HepG2 (cell line): ENCODE measurements at regions not wholly inside any gene's neighbourhood (a gene's known extent, or its start where the extent isn't known, plus 50 kb on each side); places are given as distances from the start of the nearest gene placed in this dataset.

Source experiments
- ATAC-seq: fragments of 200-7000 bp; cut with Tn5 transposase; 3 replicates; pipeline ENCODE4 v1.9.1; 2020; ENCODE audit warnings: mild to moderate bottlenecking, moderate library complexity
- BruUV-seq: library from RNA; stranded (reverse); fragments of 400-500 nt; replicated peaks from 2 replicates; lab custom pipeline; 2021; lab: Mats Ljungman, UMichigan
- CTCF ChIA-PET: fragments of 300-600 bp; formaldehyde crosslinking; extraction: SDS; loops from one replicate; lab custom pipeline; 2021; ENCODE audit warnings: low total read pairs, inconsistent platforms, low intra/inter-chr PET ratio; lab: Yijun Ruan, JAX
- POLR2A ChIA-PET: fragments of 350-600 bp; sonication (Branson Sonifier 250); formaldehyde crosslinking; loops from one replicate; lab custom pipeline; 2020; ENCODE audit warnings: antibody characterized with exemption, inconsistent platforms; lab: Yijun Ruan, JAX
- DNase-seq: peaks from one replicate; pipeline ENCODE4 v3.0.0-alpha.2; 2015; ENCODE audit warnings: low spot score
- FAIRE-seq: peaks from 3 replicates; lab custom pipeline; 2011; peaks lifted over from hg19 to GRCh38; lab: Jason Lieb, UNC
- H2AFZ ChIP-seq: one replicate; pipeline ENCODE4 v1.6.1; 2011; ENCODE audit warnings: low read length, inconsistent platforms
- H3K27ac ChIP-seq: fragments of 300-600 bp; 3 replicates; pipeline ENCODE4 v1.8.0; 2011; ENCODE audit warnings: mixed run types, mild to moderate bottlenecking, mixed read lengths, low read length, inconsistent platforms; ENCODE audit not compliant: insufficient read depth; ENCODE audit errors: extremely low read length
- H3K27me3 ChIP-seq, 2 experiments: fragments of 200-600 bp in 1 of 2; 2 replicates in 1 of 2; 3 replicates in 1 of 2; pipeline versions ENCODE4 v1.6.0 to v1.8.0; 2011; ENCODE audit warnings: low read length in 2 of 2, mild to moderate bottlenecking in 2 of 2, moderate library complexity in 2 of 2, inconsistent platforms in 1 of 2; ENCODE audit not compliant: insufficient read depth in 2 of 2, control insufficient read depth in 1 of 2
- H3K36me3 ChIP-seq, 2 experiments: fragments of 200-600 bp in 1 of 2; replicated peaks in 1 of 2; 2 replicates in 1 of 2; 3 replicates in 1 of 2; pipeline versions ENCODE4 v1.5.1 to v1.8.0; 2011; ENCODE audit warnings: low read length in 2 of 2, inconsistent platforms in 1 of 2; ENCODE audit not compliant: insufficient read depth in 2 of 2, control insufficient read depth in 1 of 2
- H3K4me1 ChIP-seq: 2 replicates; pipeline ENCODE4 v1.5.1; 2012; ENCODE audit warnings: low read length, inconsistent platforms; ENCODE audit not compliant: insufficient read depth
- H3K4me2 ChIP-seq: 2 replicates; pipeline ENCODE4 v1.6.0; 2011; ENCODE audit warnings: low read depth, low read length, inconsistent platforms
- H3K4me3 ChIP-seq, 3 experiments: fragments of 200-600 bp in 1 of 3; sonication (generic), shearing (Covaris generic) in 1 of 3; replicated peaks in 1 of 3; 2 replicates each; pipeline ENCODE4 v1.5.1; 2011 to 2016; ENCODE audit warnings: low read length in 3 of 3, inconsistent platforms in 2 of 3, low read depth in 2 of 3, mild to moderate bottlenecking in 2 of 3, control low read depth in 1 of 3, mixed read lengths in 1 of 3; ENCODE audit not compliant: insufficient read depth in 1 of 3
- H3K79me2 ChIP-seq: one replicate; pipeline ENCODE4 v1.6.1; 2011; ENCODE audit warnings: low read length, inconsistent platforms; ENCODE audit not compliant: insufficient read depth
- H3K9ac ChIP-seq: 2 replicates; pipeline ENCODE4 v1.6.0; 2011; ENCODE audit warnings: mild to moderate bottlenecking, low read depth, low read length, inconsistent platforms; ENCODE audit not compliant: insufficient read depth
- H3K9me3 ChIP-seq: 2 replicates; pipeline ENCODE4 v1.5.1; 2012; ENCODE audit warnings: mild to moderate bottlenecking, low read length
- H4K20me1 ChIP-seq: 2 replicates; pipeline ENCODE4 v1.6.0; 2011; ENCODE audit warnings: inconsistent platforms, mild to moderate bottlenecking, low read length, moderate library complexity; ENCODE audit not compliant: insufficient read depth
- CBX5 ChIP-seq: sonication (generic); formaldehyde crosslinking; IDR thresholded peaks from 2 replicates; pipeline ENCODE4 v1.4.0; 2020; ENCODE audit warnings: missing genetic modification reagents, borderline replicate concordance
- CHD2 ChIP-seq: IDR thresholded peaks from 2 replicates; pipeline ENCODE4 v1.6.1; 2011; ENCODE audit warnings: low read depth, low read length, improper control_type of control experiment
- FOXK1 ChIP-seq: sonication (generic); formaldehyde crosslinking; IDR thresholded peaks from 2 replicates; pipeline ENCODE4 v1.4.0; 2020; ENCODE audit warnings: low read depth, missing genetic modification reagents, borderline replicate concordance
- GABPB1 ChIP-seq: IDR thresholded peaks from 2 replicates; pipeline ENCODE4 v1.6.1; 2016; ENCODE audit warnings: mild to moderate bottlenecking, missing genetic modification reagents, moderate library complexity, missing compliant biosample characterization
- KDM1A ChIP-seq: IDR thresholded peaks from 2 replicates; pipeline ENCODE4 v1.6.1; 2016; ENCODE audit warnings: missing compliant biosample characterization
- MAF1 ChIP-seq: sonication (generic); formaldehyde crosslinking; IDR thresholded peaks from 2 replicates; pipeline ENCODE4 v1.5.0; 2020; ENCODE audit warnings: missing genetic modification reagents, borderline replicate concordance
- MAFK ChIP-seq, 2 experiments: IDR thresholded peaks in 1 of 2; conservative IDR thresholded peaks in 1 of 2; 2 replicates each; pipeline ENCODE4 v1.6.1; 2011; ENCODE audit warnings: improper control_type of control experiment in 2 of 2, low read length in 2 of 2
- MIER3 ChIP-seq: IDR thresholded peaks from 2 replicates; pipeline ENCODE4 v1.6.1; 2016; ENCODE audit warnings: missing compliant biosample characterization, borderline replicate concordance
- RARG ChIP-seq: sonication (generic); formaldehyde crosslinking; IDR thresholded peaks from 2 replicates; pipeline ENCODE4 v1.4.0; 2020; ENCODE audit warnings: low read depth, mild to moderate bottlenecking, missing genetic modification reagents
- ZNF550 ChIP-seq: sonication (generic); formaldehyde crosslinking; IDR thresholded peaks from 2 replicates; pipeline ENCODE4 v1.4.0; 2020; ENCODE audit warnings: mild to moderate bottlenecking, missing genetic modification reagents, borderline replicate concordance
- ZNF614 ChIP-seq: IDR thresholded peaks from 2 replicates; pipeline ENCODE4 v1.6.1; 2018; ENCODE audit warnings: missing biosample characterization, missing genetic modification reagents, inconsistent platforms, borderline replicate concordance
- ZNF776 ChIP-seq: sonication (generic); formaldehyde crosslinking; IDR thresholded peaks from 2 replicates; pipeline ENCODE4 v1.4.0; 2020; ENCODE audit warnings: mild to moderate bottlenecking, missing genetic modification reagents
- ZSCAN30 ChIP-seq: sonication (generic); formaldehyde crosslinking; IDR thresholded peaks from 2 replicates; pipeline ENCODE4 v1.5.0; 2020; ENCODE audit warnings: mild to moderate bottlenecking, missing genetic modification reagents
- WGBS: methylation state at CpG from one replicate; pipeline ENCODE4 v1.1.6; 2017; ENCODE audit warnings: low lambda C conversion rate; 5-methylcytosine and 5-hydroxymethylcytosine counted together
- in situ Hi-C: cut with HindIII; loops from 2 replicates; pipeline ENCODE4 v1.10.0; 2017; ENCODE audit warnings: low pct_unique_long_range_greater_than_20kb; ENCODE audit not compliant: extremely low pct_ligation_motif_present
- intact Hi-C: fragments of 100-400 bp; cut with micrococcal nuclease; formaldehyde crosslinking; loops from one replicate; pipeline ENCODE4 v1.10.0; 2022; ENCODE audit not compliant: unreplicated experiment
- TF ChIP-seq, protein P1 (sequence below): sonication (generic); formaldehyde crosslinking; IDR thresholded peaks from 2 replicates; pipeline ENCODE4 v1.5.0; 2020; ENCODE audit warnings: mild to moderate bottlenecking, missing genetic modification reagents
- TF ChIP-seq, protein P2 (sequence below): sonication (generic); formaldehyde crosslinking; IDR thresholded peaks from 2 replicates; pipeline ENCODE4 v1.4.0; 2020; ENCODE audit warnings: missing genetic modification reagents
- TF ChIP-seq, protein P3 (sequence below): sonication (generic); formaldehyde crosslinking; IDR thresholded peaks from 2 replicates; pipeline ENCODE4 v1.8.1; 2022; ENCODE audit warnings: low read depth, mild to moderate bottlenecking, missing genetic modification reagents

DNA sequence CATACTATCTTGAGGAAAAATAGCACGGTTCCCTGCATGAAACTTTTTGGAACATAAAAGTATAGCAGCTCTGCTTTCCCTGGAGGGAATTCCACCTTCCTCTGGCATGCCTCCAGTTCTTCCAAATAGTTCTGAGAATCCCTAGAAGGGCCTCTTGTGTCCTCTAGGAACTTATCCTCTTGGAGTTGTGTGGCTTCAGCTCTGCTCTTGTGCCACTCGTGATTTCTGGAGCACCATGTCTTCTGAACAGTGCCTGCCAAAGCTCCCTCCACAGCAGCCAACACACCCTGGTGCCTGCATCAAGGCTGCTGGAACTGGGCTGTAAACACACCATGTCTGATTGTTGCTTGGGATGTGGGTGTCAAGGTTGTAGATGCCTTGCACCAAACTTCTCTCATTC lies 65.7 kb upstream of the FLT1 start (continued):
- TF ChIP-seq ZSCAN30 (CRISPR knock-in tag): no peak
- no peak for TF ChIP-seq ZNF776 (CRISPR knock-in tag)
- no peak for TF ChIP-seq CBX5 (CRISPR knock-in tag)

DNA sequence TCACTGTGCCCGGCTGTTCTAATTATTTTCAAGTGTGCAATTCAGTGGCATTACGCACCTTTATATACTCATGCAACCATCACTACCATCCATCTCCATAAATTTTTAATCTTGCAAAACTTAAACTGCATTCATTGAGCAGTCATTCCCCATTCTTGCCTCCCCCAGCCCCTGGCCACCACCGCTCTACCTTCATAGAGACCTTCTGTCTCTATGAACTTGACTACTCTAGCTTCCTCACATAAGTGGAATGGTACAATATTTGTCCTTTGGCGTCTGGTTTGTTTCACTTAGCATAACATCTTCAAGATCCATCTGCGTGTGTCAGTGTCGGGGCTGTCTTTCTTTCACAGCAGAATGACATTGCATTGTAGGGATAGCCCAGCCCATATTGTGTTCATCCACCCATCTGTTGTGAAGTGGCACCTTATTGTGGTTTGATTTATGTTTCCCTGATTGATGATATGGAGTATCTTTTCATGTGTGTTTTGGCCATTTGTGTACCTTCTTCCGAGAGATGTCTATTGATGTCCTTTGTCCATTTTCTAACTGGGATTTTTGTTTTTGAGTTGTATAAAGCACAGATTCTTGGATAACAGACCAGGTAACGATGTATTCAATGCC lies 64.8 kb upstream of the FLT1 start:
- BruUV-seq: no TSS peak
- Histone ChIP-seq H3K27me3 (peaks cover 0 to 7% of the 10 kb centered on the region in 2 experiments; a peak in 2 of 5 replicates), H3K4me2 (no peak overlapping the region), H3K4me1 (no peaks in the 10 kb centered on the region), H3K36me3 (no peaks in the 10 kb centered on the region), H3K27ac (no peak overlapping the region), H4K20me1 (no peaks in the 10 kb centered on the region), H3K79me2 (no peaks in the 10 kb centered on the region), H3K9ac (no peak overlapping the region), H3K4me3 (no peak overlapping the region), H3K9me3 (no peaks in the 10 kb centered on the region), H2AFZ (no peak overlapping the region)
- in situ Hi-C loops: no loop called here
- ChIA-PET CTCF (no interaction called here), POLR2A (no interaction called here)
- FAIRE-seq: no peak
- WGBS: 16% methylated on average over 8 of the region's 8 CpGs
- intact Hi-C loops: no loop called here
- DNase-seq: no peak
- ATAC-seq: no peak
- TF ChIP-seq MIER3 (no peak), ZSCAN30 (CRISPR knock-in tag) (no peak), KDM1A (CRISPR knock-in tag) (no peak), FOXK1 (CRISPR knock-in tag) (no peak), ZNF550 (no peak), ZNF614 (CRISPR knock-in tag) (no peak), RARG (no peak), MAF1 (no peak), CHD2 (no peak), MAFK (conservative IDR thresholded peaks at IDR 0.05 in 1 of 2, IDR thresholded peaks at IDR 0.05 in 1 of 2; ENCODE audit: low read length in 2 of 2) (no peak), GABPB1 (CRISPR knock-in tag) (no peak)
- TF ChIP-seq, protein P1, sequence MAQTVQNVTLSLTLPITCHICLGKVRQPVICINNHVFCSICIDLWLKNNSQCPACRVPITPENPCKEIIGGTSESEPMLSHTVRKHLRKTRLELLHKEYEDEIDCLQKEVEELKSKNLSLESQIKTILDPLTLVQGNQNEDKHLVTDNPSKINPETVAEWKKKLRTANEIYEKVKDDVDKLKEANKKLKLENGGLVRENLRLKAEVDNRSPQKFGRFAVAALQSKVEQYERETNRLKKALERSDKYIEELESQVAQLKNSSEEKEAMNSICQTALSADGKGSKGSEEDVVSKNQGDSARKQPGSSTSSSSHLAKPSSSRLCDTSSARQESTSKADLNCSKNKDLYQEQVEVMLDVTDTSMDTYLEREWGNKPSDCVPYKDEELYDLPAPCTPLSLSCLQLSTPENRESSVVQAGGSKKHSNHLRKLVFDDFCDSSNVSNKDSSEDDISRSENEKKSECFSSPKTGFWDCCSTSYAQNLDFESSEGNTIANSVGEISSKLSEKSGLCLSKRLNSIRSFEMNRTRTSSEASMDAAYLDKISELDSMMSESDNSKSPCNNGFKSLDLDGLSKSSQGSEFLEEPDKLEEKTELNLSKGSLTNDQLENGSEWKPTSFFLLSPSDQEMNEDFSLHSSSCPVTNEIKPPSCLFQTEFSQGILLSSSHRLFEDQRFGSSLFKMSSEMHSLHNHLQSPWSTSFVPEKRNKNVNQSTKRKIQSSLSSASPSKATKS (CRISPR knock-in tag): no peak
- TF ChIP-seq, protein P2, sequence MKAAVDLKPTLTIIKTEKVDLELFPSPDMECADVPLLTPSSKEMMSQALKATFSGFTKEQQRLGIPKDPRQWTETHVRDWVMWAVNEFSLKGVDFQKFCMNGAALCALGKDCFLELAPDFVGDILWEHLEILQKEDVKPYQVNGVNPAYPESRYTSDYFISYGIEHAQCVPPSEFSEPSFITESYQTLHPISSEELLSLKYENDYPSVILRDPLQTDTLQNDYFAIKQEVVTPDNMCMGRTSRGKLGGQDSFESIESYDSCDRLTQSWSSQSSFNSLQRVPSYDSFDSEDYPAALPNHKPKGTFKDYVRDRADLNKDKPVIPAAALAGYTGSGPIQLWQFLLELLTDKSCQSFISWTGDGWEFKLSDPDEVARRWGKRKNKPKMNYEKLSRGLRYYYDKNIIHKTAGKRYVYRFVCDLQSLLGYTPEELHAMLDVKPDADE (CRISPR knock-in tag): no peak
- TF ChIP-seq, protein P3, sequence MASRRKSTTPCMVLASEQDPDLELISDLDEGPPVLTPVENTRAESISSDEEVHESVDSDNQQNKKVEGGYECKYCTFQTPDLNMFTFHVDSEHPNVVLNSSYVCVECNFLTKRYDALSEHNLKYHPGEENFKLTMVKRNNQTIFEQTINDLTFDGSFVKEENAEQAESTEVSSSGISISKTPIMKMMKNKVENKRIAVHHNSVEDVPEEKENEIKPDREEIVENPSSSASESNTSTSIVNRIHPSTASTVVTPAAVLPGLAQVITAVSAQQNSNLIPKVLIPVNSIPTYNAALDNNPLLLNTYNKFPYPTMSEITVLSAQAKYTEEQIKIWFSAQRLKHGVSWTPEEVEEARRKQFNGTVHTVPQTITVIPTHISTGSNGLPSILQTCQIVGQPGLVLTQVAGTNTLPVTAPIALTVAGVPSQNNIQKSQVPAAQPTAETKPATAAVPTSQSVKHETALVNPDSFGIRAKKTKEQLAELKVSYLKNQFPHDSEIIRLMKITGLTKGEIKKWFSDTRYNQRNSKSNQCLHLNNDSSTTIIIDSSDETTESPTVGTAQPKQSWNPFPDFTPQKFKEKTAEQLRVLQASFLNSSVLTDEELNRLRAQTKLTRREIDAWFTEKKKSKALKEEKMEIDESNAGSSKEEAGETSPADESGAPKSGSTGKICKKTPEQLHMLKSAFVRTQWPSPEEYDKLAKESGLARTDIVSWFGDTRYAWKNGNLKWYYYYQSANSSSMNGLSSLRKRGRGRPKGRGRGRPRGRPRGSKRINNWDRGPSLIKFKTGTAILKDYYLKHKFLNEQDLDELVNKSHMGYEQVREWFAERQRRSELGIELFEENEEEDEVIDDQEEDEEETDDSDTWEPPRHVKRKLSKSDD (CRISPR knock-in tag): no peak
